A172 (cell line): ENCODE measurements at regions not wholly inside any gene's neighbourhood (a gene's known extent, or its start where the extent isn't known, plus 50 kb on each side); places are given as distances from the start of the nearest gene placed in this dataset.

Source experiments
- DNase-seq: peaks from one replicate; pipeline ENCODE4 v3.0.0-alpha.2; 2015; ENCODE audit warnings: low spot score

DNA sequence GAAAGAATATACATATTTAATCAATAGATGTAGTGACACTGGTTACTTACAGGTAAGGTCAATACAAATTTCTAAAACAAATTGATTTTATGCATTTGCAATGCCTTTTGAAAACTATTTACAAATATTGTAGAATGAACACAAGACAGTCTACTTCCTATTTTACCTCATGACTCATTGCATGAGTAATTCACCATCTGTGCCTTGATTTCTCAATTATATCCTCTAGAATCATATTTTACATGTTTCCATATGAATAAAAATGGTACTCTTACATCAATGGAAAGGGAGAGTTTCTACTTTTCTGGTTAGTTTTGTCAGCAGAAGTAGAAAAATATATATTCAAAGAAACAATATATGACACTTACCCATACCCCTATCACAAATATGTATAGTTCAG is 203.8 kb upstream of the CDH7 start:
- DNase-seq, result no peak

- no peak for DNase-seq
Measured at GRCh38 chr18:65544701-65545100, 206.1 kb upstream of the CDH7 start.

DNA sequence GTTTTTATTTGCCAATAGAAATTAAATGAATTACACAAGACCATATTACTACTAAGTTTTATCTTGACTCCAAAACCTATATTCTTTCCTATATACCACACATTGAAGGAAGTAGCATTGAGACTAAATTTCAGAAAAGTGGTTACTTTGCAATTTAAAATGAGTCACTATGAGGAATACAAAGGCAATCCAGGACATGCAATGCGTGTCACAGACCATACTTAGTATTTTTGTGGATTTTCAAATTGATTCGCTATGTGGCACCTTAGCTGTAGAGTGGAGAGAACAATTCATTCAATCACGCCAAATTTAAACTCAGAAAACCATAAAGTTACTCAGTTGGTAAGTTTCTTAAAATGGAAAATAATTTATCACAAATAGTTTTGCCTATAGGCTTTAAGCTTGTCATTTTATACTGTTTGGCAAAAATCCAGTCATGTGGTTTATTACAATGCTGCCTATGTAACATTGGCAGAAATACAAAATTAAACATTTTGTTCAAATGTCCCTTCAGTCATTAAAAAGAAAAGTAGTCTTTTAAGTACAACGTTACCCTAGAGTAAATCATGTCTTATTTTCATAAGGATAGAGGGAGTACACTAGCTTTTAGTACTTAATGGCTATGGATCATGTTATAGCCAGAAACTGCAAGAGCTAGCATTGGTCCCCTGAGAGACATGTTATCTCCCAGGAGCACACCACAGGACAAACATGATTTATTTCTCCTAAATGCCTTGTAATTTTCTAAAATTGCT is 222.8 kb upstream of the CDH7 start:
- DNase-seq, result no peak

DNA sequence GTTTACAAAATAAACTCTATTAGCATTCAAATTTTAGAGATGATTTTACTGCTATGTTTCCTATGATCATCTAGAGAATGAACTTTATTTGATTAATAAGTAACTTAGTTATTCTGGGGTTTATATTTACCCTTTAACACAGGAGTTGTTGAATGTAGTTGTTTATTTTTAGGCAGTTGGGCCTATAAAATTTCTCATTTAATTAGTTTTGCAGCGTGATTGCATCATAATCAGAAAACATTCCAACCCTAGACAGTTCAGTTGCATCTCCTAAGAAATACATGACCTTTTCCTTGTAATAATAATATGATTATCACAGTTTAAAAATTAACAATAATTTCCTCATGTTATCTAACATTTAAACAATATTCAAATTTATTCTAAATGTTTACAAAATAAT is 224.7 kb upstream of the CDH7 start:
- DNase-seq, result no peak

- no peak for DNase-seq
Measured at GRCh38 chr18:65523461-65523860, 227.4 kb upstream of the CDH7 start.

DNA sequence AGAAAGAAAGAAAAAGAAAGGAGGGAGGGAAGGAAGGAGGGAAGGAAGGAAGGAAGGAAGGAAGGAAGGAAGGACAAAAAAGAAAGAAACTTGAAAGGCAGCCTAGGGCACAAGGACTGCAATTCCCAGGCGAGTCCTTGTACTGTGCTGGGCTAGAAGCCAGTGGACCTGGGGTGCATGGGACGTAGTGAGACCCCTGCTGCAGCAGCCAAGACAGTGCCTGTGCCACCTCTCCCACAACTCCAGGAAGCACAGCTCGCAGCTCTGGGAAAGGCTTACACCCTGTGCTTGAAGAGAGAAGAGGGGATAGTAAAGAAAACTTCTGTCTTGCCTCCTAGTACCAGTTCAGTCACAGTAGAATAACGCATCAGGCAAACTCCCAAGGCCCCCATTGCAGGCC is 227.9 kb upstream of the CDH7 start:
- DNase-seq, result no peak

- no peak for DNase-seq
Measured at GRCh38 chr18:65516209-65516608, 234.6 kb upstream of the CDH7 start.

DNA sequence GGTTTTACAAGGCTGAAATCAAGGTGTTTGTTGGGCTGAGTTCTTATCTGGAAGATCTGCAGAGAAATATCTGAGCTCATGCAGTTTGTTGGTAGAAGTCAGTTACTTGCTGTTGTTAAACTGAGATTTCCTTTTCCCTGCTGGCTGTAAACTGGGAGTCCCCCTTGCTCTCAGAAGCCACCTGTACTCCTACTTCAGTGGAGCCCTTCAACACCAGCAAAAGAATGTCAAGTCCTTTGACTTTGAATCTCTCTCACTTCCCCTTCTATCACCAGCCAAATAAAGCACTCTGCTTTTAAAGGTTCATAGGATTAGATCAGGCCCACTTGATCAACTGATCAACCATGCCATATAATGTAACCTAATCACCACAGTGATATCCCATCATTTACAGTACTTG is 252.2 kb upstream of the CDH7 start:
- DNase-seq, result no peak

DNA sequence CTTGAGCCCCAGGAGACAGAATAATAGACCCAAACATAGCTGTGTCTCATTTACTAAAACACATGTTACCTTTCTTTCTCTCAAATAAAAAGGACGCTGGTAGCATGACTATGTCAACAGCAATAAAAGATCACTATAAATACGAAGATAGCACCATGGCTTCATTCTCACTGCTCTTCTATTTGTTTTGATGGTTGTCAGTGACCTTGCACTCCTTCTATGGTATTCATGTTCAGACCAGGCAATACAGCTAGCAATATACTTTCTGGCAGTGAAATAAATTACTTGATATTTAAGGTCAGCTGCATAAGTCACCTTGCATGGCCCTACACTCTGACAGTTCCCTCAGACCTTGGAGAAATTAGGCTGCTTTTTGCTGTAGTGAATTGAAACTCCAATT is 263.2 kb upstream of the CDH7 start:
- no peak for DNase-seq

GRCh38 chr18:65477455-65477854 is 273.4 kb upstream of the CDH7 start:
- DNase-seq, result no peak

GRCh38 chr18:65468881-65469280 is 281.9 kb upstream of the CDH7 start:
- DNase-seq, result no peak

- DNase-seq, result no peak
Measured at GRCh38 chr18:65464361-65464760, 286.5 kb upstream of the CDH7 start.

GRCh38 chr18:65459741-65460140 is 291.1 kb upstream of the CDH7 start:
- no peak for DNase-seq

- DNase-seq, result no peak
Measured at GRCh38 chr18:65458871-65459270, 291.9 kb upstream of the CDH7 start.

DNA sequence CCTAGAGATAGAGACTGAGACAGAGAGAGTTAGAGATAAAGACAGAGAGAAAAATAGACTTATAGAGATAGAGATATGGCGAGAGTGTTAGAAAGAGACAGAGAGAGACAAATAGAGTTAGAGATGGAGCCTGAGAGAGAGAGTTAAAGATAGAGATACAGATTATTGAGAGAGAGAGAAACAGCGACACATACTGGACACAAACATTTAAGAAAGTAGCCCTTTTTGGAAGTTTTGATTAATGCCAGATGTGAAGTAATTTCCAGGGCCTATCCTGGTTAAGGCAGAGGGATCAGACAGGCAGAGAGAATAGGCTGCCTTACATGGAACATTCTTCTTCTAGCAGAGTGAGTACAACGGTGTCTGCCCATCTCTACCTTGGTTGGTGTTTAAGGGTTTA is 311.6 kb upstream of the CDH7 start:
- DNase-seq, result peak; percentile 0

- DNase-seq, result no peak
Measured at GRCh38 chr18:65436430-65436829, 314.4 kb upstream of the CDH7 start.

- DNase-seq, result no peak
Measured at GRCh38 chr18:65435534-65435933, 315.3 kb upstream of the CDH7 start.

DNA sequence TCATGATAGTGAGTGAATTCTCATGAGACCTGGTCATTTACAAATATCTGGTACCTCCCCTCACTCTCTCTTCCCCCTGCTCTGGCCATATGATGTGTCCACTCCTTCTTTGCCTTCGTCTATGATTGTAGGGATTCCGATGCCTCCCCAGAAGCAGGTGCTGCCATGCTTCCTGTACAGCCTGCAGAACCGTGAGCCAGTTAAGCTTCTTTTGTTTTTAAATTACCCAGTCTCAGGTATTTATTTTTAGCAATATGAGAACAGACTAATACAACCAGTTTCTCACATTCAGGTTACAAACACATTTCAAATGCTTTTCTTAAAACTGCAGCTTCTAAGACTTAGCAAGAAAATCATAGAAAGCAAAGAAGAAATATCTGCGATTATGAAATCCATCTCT is 321.2 kb upstream of the CDH7 start:
- DNase-seq, result no peak

- DNase-seq, result no peak
Measured at GRCh38 chr18:65425366-65425765, 325.4 kb upstream of the CDH7 start.

GRCh38 chr18:65423776-65424175 is 327.0 kb upstream of the CDH7 start:
- DNase-seq, result no peak

DNA sequence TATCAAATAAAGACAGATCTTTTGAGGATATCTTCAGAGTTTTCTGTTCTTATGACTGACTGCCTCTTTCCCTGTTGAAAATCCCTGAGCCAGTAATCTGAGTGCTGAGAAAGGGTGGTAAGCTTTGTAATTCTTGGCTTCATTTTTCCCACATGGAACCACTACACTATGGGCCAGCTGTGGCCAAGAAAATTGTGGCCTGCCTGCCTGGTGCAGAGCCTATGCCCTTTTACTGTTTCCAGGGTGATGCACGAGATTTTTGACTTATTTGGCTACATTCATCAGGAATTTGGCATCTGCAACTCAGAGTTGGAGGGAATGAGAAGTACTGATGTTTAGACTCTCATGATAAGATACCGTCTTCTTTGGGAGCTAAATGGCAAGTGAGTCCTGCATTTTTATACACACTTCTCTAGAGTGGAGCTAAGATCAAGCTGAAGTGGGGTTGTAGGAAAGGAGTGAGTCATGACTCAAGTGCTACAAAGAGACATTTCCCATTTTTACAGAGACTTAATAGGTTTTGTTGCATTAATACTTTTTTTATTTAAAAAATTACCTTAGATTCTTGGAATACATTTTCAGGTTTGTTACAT is 328.2 kb upstream of the CDH7 start:
- no peak for DNase-seq

GRCh38 chr18:65415098-65415497 is 335.7 kb upstream of the CDH7 start:
- DNase-seq, result no peak

GRCh38 chr18:65414501-65414900 is 336.3 kb upstream of the CDH7 start:
- DNase-seq, result no peak

DNA sequence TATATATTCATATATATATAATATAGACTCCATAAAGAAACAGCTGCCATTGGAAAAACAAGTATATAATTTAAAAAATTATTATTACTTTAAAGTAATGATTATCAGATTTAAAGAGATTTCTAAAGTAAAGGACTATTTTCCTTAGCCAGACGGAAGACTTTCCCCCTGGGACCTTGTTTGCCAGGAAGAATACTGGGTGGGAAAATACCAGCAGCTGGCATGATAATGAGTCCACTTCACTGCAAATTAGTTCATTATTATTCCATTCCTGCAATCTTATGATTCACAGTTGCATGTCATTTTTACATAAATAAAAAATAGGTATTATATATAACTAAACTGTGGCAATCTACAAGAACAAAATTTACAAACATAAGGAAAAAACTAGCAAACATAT is 339.8 kb upstream of the CDH7 start:
- no peak for DNase-seq
